ENCODE measurements at regions not wholly inside any gene's neighbourhood (a gene's known extent, or its start where the extent isn't known, plus 50 kb on each side); places are given as distances from the start of the nearest gene placed in this dataset.

DNA sequence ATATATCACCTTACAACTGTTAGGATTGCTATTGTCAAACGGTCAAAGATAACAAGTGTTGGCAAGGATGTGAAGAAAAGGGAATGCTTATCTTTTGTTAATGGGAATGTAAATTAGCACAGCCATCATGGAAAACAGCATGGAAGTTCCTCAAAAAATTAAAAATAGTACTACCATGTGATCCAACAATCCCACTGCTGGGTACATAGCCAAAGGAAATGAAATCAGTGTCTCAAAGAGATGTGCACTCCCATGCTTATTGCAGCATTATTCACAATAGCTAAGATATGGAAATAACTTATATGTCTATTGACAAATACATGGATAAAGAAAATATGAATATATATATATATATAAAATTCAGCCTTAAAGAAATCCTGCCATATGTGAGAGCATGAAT, 274.6 kb downstream of the EDEM1 start:
- TF ChIP-seq RAD21 (CRISPR knock-in tag; conservative IDR thresholded peaks at IDR 0.05 in 1 of 2, IDR thresholded peaks at IDR 0.05 in 1 of 2) (no peak), TEAD2 (tag; IDR thresholded peaks at IDR 0.05) (no peak), ZNF316 (IDR thresholded peaks at IDR 0.05) (no peak), RFX7 (CRISPR knock-in tag; IDR thresholded peaks at IDR 0.05) (no peak), POLR2G (IDR thresholded peaks at IDR 0.05; ENCODE audit: low read depth, low read length) (no peak), FOXA3 (CRISPR knock-in tag; conservative IDR thresholded peaks at IDR 0.05 in 1 of 2, IDR thresholded peaks at IDR 0.05 in 1 of 2) (no peak), RNF2 (IDR thresholded peaks at IDR 0.05) (no peak), NFATC3 (IDR thresholded peaks at IDR 0.05) (no peak), TARDBP (IDR thresholded peaks at IDR 0.05) (no peak)
- TF ChIP-seq, protein P1, sequence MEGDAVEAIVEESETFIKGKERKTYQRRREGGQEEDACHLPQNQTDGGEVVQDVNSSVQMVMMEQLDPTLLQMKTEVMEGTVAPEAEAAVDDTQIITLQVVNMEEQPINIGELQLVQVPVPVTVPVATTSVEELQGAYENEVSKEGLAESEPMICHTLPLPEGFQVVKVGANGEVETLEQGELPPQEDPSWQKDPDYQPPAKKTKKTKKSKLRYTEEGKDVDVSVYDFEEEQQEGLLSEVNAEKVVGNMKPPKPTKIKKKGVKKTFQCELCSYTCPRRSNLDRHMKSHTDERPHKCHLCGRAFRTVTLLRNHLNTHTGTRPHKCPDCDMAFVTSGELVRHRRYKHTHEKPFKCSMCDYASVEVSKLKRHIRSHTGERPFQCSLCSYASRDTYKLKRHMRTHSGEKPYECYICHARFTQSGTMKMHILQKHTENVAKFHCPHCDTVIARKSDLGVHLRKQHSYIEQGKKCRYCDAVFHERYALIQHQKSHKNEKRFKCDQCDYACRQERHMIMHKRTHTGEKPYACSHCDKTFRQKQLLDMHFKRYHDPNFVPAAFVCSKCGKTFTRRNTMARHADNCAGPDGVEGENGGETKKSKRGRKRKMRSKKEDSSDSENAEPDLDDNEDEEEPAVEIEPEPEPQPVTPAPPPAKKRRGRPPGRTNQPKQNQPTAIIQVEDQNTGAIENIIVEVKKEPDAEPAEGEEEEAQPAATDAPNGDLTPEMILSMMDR (IDR thresholded peaks at IDR 0.05 in 2 of 3, conservative IDR thresholded peaks at IDR 0.05 in 1 of 3; ENCODE audit: insufficient read depth in 2 of 3, low read depth in 1 of 3, low read length in 3 of 3) = no peak
- TF ChIP-seq, protein P2, sequence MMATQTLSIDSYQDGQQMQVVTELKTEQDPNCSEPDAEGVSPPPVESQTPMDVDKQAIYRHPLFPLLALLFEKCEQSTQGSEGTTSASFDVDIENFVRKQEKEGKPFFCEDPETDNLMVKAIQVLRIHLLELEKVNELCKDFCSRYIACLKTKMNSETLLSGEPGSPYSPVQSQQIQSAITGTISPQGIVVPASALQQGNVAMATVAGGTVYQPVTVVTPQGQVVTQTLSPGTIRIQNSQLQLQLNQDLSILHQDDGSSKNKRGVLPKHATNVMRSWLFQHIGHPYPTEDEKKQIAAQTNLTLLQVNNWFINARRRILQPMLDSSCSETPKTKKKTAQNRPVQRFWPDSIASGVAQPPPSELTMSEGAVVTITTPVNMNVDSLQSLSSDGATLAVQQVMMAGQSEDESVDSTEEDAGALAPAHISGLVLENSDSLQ (IDR thresholded peaks at IDR 0.05) = no peak
- TF ChIP-seq, protein P3, sequence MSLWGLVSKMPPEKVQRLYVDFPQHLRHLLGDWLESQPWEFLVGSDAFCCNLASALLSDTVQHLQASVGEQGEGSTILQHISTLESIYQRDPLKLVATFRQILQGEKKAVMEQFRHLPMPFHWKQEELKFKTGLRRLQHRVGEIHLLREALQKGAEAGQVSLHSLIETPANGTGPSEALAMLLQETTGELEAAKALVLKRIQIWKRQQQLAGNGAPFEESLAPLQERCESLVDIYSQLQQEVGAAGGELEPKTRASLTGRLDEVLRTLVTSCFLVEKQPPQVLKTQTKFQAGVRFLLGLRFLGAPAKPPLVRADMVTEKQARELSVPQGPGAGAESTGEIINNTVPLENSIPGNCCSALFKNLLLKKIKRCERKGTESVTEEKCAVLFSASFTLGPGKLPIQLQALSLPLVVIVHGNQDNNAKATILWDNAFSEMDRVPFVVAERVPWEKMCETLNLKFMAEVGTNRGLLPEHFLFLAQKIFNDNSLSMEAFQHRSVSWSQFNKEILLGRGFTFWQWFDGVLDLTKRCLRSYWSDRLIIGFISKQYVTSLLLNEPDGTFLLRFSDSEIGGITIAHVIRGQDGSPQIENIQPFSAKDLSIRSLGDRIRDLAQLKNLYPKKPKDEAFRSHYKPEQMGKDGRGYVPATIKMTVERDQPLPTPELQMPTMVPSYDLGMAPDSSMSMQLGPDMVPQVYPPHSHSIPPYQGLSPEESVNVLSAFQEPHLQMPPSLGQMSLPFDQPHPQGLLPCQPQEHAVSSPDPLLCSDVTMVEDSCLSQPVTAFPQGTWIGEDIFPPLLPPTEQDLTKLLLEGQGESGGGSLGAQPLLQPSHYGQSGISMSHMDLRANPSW (CRISPR knock-in tag; IDR thresholded peaks at IDR 0.05) = no peak
